Activated CD8-positive, alpha-beta T cell treated with anti-CD3 and anti-CD28 coated beads for 36 hours (primary cell): ENCODE measurements at regions not wholly inside any gene's neighbourhood (a gene's known extent, or its start where the extent isn't known, plus 50 kb on each side); places are given as distances from the start of the nearest gene placed in this dataset.

Experiments used
- ATAC-seq: fragments of 200-7000 bp; cut with Tn5 transposase; one replicate; pipeline ENCODE4 v1.10.0; 2021; ENCODE audit warnings: mild to moderate bottlenecking, moderate library complexity
- CTCF ChIA-PET: fragments of 350-600 bp; sonication (Branson Sonifier 250); formaldehyde crosslinking; loops from one replicate; lab custom pipeline; 2021; ENCODE audit warnings: antibody characterized with exemption; lab: Charles Lee
- POLR2A ChIA-PET: fragments of 350-600 bp; sonication (Branson Sonifier 250); formaldehyde crosslinking; loops from one replicate; lab custom pipeline; 2021; ENCODE audit warnings: antibody characterized with exemption; lab: Charles Lee
- DNase-seq: peaks from one replicate; pipeline ENCODE4 v3.0.0-alpha.2; 2020
- H3K27ac Mint-ChIP-seq: one replicate; pipeline ENCODE4 v1.8.0; 2021; ENCODE audit warnings: mild to moderate bottlenecking, mixed read lengths
- H3K27me3 Mint-ChIP-seq: one replicate; pipeline ENCODE4 v1.8.0; 2021; ENCODE audit warnings: mixed read lengths
- H3K36me3 Mint-ChIP-seq: one replicate; pipeline ENCODE4 v1.8.0; 2021; ENCODE audit warnings: low read depth, mixed read lengths
- H3K4me1 Mint-ChIP-seq: one replicate; pipeline ENCODE4 v1.8.0; 2021; ENCODE audit warnings: low read depth, mixed read lengths
- H3K4me3 Mint-ChIP-seq: one replicate; pipeline ENCODE4 v1.8.0; 2021; ENCODE audit warnings: mild to moderate bottlenecking, moderate library complexity, mixed read lengths
- H3K9me3 Mint-ChIP-seq: one replicate; pipeline ENCODE4 v1.8.0; 2021; ENCODE audit warnings: mixed read lengths
- intact Hi-C: fragments of 100-400 bp; cut with micrococcal nuclease; formaldehyde crosslinking; loops from one replicate; pipeline ENCODE4 v1.10.0; 2022
- TF ChIP-seq, protein P1 (sequence below): fragments of 200-600 bp; IDR thresholded peaks from one replicate; pipeline ENCODE4 v1.8.0; 2022; ENCODE audit warnings: antibody characterized with exemption, mild to moderate bottlenecking

DNA sequence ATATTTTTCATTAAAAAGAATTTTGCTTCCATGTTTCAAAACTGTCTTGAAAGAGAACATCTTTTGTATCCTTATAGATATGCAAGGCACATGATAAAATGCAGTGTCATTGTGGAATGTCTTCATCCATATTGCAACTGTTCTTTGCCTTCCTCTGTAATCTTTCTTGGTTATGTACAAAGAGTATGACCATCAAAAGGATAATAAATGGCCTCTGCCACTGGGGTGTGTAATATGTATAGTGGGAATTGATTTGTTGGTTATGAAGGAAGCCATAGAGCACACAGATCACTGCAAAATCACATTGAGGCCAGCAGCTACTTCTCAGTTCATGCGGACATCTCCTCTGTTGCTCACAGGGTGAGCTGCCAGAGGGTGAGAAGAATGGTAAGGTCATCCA lies 703.5 kb downstream of the TFAP2A start:
- POLR2A ChIA-PET: no interaction called here
- Mint-ChIP-seq H3K27ac (no peak overlapping the region), H3K9me3 (no peaks in the 10 kb centered on the region), H3K4me1 (no peaks in the 10 kb centered on the region), H3K27me3 (no peaks in the 10 kb centered on the region), H3K4me3 (no peak overlapping the region), H3K36me3 (no peaks in the 10 kb centered on the region)
- CTCF ChIA-PET: no interaction called here
- TF ChIP-seq, protein P1, sequence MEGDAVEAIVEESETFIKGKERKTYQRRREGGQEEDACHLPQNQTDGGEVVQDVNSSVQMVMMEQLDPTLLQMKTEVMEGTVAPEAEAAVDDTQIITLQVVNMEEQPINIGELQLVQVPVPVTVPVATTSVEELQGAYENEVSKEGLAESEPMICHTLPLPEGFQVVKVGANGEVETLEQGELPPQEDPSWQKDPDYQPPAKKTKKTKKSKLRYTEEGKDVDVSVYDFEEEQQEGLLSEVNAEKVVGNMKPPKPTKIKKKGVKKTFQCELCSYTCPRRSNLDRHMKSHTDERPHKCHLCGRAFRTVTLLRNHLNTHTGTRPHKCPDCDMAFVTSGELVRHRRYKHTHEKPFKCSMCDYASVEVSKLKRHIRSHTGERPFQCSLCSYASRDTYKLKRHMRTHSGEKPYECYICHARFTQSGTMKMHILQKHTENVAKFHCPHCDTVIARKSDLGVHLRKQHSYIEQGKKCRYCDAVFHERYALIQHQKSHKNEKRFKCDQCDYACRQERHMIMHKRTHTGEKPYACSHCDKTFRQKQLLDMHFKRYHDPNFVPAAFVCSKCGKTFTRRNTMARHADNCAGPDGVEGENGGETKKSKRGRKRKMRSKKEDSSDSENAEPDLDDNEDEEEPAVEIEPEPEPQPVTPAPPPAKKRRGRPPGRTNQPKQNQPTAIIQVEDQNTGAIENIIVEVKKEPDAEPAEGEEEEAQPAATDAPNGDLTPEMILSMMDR: no peak
- no peak for DNase-seq
- ATAC-seq: no peak
- intact Hi-C loops: no loop called here

- DNase-seq (no peak), ATAC-seq (no peak)
- no peak overlapping the region for H3K4me3 Mint-ChIP-seq
- no peaks in the 10 kb centered on the region for H3K4me1 Mint-ChIP-seq
- intact Hi-C loops: no loop called here
- POLR2A ChIA-PET: no interaction called here
- CTCF ChIA-PET: no interaction called here
- no peaks in the 10 kb centered on the region for H3K36me3 Mint-ChIP-seq
- TF ChIP-seq, protein P1: no peak
- H3K9me3 Mint-ChIP-seq: no peaks in the 10 kb centered on the region
- H3K27me3 Mint-ChIP-seq: no peaks in the 10 kb centered on the region
- H3K27ac Mint-ChIP-seq: no peak overlapping the region
Observed at GRCh38 chr6:9710574-9710973, 704.3 kb downstream of the TFAP2A start.

- POLR2A ChIA-PET: no interaction called here
- Mint-ChIP-seq H3K9me3 (no peaks in the 10 kb centered on the region), H3K36me3 (no peaks in the 10 kb centered on the region), H3K4me1 (no peaks in the 10 kb centered on the region), H3K27me3 (no peaks in the 10 kb centered on the region), H3K27ac (no peak overlapping the region), H3K4me3 (no peak overlapping the region)
- no peak for DNase-seq
- intact Hi-C loops: no loop called here
- TF ChIP-seq, protein P1: no peak
- ATAC-seq: no peak
- CTCF ChIA-PET: no interaction called here
Observed at GRCh38 chr6:9708600-9708999, 706.3 kb downstream of the TFAP2A start.

DNA sequence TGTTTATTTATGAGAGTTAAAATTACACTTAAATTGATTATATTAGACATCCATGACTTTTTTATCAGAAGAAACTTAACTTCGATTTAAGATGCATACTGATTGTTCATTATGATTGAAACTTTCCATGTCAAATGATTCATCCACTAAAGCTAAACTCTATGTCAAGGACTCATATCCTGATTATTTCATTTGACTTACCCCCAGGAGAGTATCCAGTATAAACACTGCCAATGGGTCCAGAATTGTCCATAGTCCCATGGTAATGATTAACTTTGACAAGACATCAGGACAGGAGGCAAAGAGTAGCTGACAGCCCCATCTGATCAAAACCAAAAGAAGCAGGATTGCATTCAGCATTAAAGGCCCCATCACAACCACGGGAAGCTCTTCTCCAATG lies 709.9 kb downstream of the TFAP2A start:
- TF ChIP-seq, protein P1: no peak
- POLR2A ChIA-PET: no interaction called here
- intact Hi-C loops: no loop called here

GRCh38 chr6:9702914-9703313 lies 712.0 kb downstream of the TFAP2A start:
- Mint-ChIP-seq H3K4me3 (no peak overlapping the region), H3K36me3 (no peaks in the 10 kb centered on the region), H3K27me3 (no peaks in the 10 kb centered on the region), H3K4me1 (no peaks in the 10 kb centered on the region), H3K27ac (no peak overlapping the region), H3K9me3 (no peaks in the 10 kb centered on the region)
- intact Hi-C loops: no loop called here
- DNase-seq (no peak), ATAC-seq (no peak)
- POLR2A ChIA-PET: no interaction called here
- TF ChIP-seq, protein P1: no peak
- CTCF ChIA-PET: no interaction called here

More for the DNA sequence above, 709.9 kb downstream of the TFAP2A start:
- no peaks in the 10 kb centered on the region for H3K27me3 Mint-ChIP-seq
- no peaks in the 10 kb centered on the region for H3K4me1 Mint-ChIP-seq
- no peak overlapping the region for H3K4me3 Mint-ChIP-seq
- no peaks in the 10 kb centered on the region for H3K36me3 Mint-ChIP-seq
- ATAC-seq (no peak), DNase-seq (no peak)
- no peaks in the 10 kb centered on the region for H3K9me3 Mint-ChIP-seq
- CTCF ChIA-PET: no interaction called here
- no peak overlapping the region for H3K27ac Mint-ChIP-seq
